HG03469 (cell line): ENCODE measurements at regions not wholly inside any gene's neighbourhood (a gene's known extent, or its start where the extent isn't known, plus 50 kb on each side); places are given as distances from the start of the nearest gene placed in this dataset.

ENCODE experiments used
- ATAC-seq: cut with Tn5 transposase; IDR thresholded peaks from one replicate; pipeline ENCODE4 v1.9.1; 2021; ENCODE audit warnings: mild to moderate bottlenecking, moderate library complexity, moderate number of reproducible peaks; ENCODE audit not compliant: unreplicated experiment

- ATAC-seq = no peak
Measured at GRCh38 chr10:124305131-124305530, 113.6 kb downstream of the OAT start.

GRCh38 chr10:124303662-124304418 lies 114.9 kb downstream of the OAT start:
- no peak for ATAC-seq

GRCh38 chr10:124302951-124303505 lies 115.7 kb downstream of the OAT start:
- no peak for ATAC-seq

GRCh38 chr10:124301736-124302135 lies 117.0 kb downstream of the OAT start:
- ATAC-seq = no peak

GRCh38 chr10:124300735-124301134 lies 118.0 kb downstream of the OAT start:
- ATAC-seq = no peak

- ATAC-seq = no peak
Measured at GRCh38 chr10:124300224-124300623, 118.5 kb downstream of the OAT start.

GRCh38 chr10:124299696-124300095 lies 119.0 kb downstream of the OAT start:
- ATAC-seq = no peak

- no peak for ATAC-seq
Measured at GRCh38 chr10:124298891-124299290, 119.8 kb downstream of the OAT start.

- ATAC-seq = no peak
Measured at GRCh38 chr10:124296813-124297788, 121.6 kb downstream of the OAT start.

- no peak for ATAC-seq
Measured at GRCh38 chr10:124296121-124296812, 122.5 kb downstream of the OAT start.

GRCh38 chr10:124294811-124295770 lies 123.6 kb downstream of the OAT start:
- no peak for ATAC-seq

- ATAC-seq = no peak
Measured at GRCh38 chr10:124293616-124294449, 124.9 kb downstream of the OAT start.

GRCh38 chr10:124292911-124293615 lies 125.7 kb downstream of the OAT start:
- no peak for ATAC-seq

- ATAC-seq = no peak
Measured at GRCh38 chr10:124291001-124291701, 127.6 kb downstream of the OAT start.

- no peak for ATAC-seq
Measured at GRCh38 chr10:124289851-124290795, 128.6 kb downstream of the OAT start.
